Liver (tissue), 8 donors: ENCODE measurements at regions not wholly inside any gene's neighbourhood (a gene's known extent, or its start where the extent isn't known, plus 50 kb on each side); places are given as distances from the start of the nearest gene placed in this dataset.
A peak's percentile ranks its signal among the peaks of the same experiment; 100 is the strongest.

Experiments
- DNase-seq: peaks from one replicate; pipeline ENCODE4 v3.0.0-alpha.2; 2017; ENCODE audit warnings: low spot score
- H3K27ac ChIP-seq, 2 donors: one replicate each; pipeline ENCODE4 v1.7.0; 2013; ENCODE audit warnings: inconsistent platforms in 2 of 2, low read length in 2 of 2, control low read depth in 1 of 2, low read depth in 1 of 2, mild to moderate bottlenecking in 1 of 2
- H3K27me3 ChIP-seq, 4 donors: one replicate each; pipeline versions ENCODE4 v1.6.1 to v1.7.0; 2013; ENCODE audit warnings: low read length in 3 of 4, inconsistent platforms in 1 of 4, mild to moderate bottlenecking in 1 of 4, moderate library complexity in 1 of 4; ENCODE audit not compliant: control insufficient read depth in 4 of 4, insufficient read depth in 4 of 4
- H3K36me3 ChIP-seq, 4 donors: one replicate each; pipeline versions ENCODE4 v1.6.1 to v1.7.0; 2013; ENCODE audit warnings: low read length in 3 of 4, mild to moderate bottlenecking in 3 of 4, low read depth in 1 of 4, moderate library complexity in 1 of 4; ENCODE audit not compliant: control insufficient read depth in 4 of 4, insufficient read depth in 3 of 4
- H3K4me1 ChIP-seq, 4 donors: one replicate each; pipeline versions ENCODE4 v1.6.1 to v1.7.0; 2013; ENCODE audit warnings: low read length in 3 of 4, mild to moderate bottlenecking in 3 of 4, moderate library complexity in 1 of 4; ENCODE audit not compliant: control insufficient read depth in 4 of 4, insufficient read depth in 4 of 4
- H3K4me3 ChIP-seq, 3 donors: one replicate each; pipeline versions ENCODE4 v1.6.1 to v1.7.0; 2013; ENCODE audit warnings: low read length in 3 of 3, control low read depth in 1 of 3, low read depth in 1 of 3, mild to moderate bottlenecking in 1 of 3
- H3K9ac ChIP-seq, 2 donors: one replicate each; pipeline ENCODE4 v1.7.0; 2013; ENCODE audit warnings: low read length in 2 of 2, mild to moderate bottlenecking in 2 of 2, moderate library complexity in 2 of 2, control low read depth in 1 of 2, low read depth in 1 of 2
- H3K9me3 ChIP-seq, 4 donors: one replicate each; pipeline versions ENCODE4 v1.6.1 to v1.7.0; 2013; ENCODE audit warnings: low read length in 3 of 4; ENCODE audit not compliant: control insufficient read depth in 4 of 4
- EGR1 ChIP-seq, 2 donors: IDR thresholded peaks; 2 replicates each; pipeline ENCODE4 v1.6.1; 2016 to 2018; ENCODE audit warnings: antibody characterized with exemption in 2 of 2, low read depth in 2 of 2
- FOXA1 ChIP-seq: IDR thresholded peaks from 2 replicates; pipeline ENCODE4 v1.6.1; 2016; ENCODE audit warnings: antibody characterized with exemption
- FOXA2 ChIP-seq: IDR thresholded peaks from 2 replicates; pipeline ENCODE4 v1.6.1; 2016; ENCODE audit warnings: antibody characterized with exemption
- GABPA ChIP-seq, 2 donors: IDR thresholded peaks in 1 of 2; conservative IDR thresholded peaks in 1 of 2; 2 replicates each; pipeline ENCODE4 v1.6.1; 2016; ENCODE audit warnings: antibody characterized with exemption in 2 of 2, mild to moderate bottlenecking in 1 of 2, moderate library complexity in 1 of 2
- HNF4A ChIP-seq, 2 donors: conservative IDR thresholded peaks; 2 replicates each; pipeline ENCODE4 v1.6.1; 2016; ENCODE audit warnings: antibody characterized with exemption in 2 of 2, mild to moderate bottlenecking in 2 of 2
- HNF4G ChIP-seq: IDR thresholded peaks from 2 replicates; pipeline ENCODE4 v1.6.1; 2016; ENCODE audit warnings: antibody characterized with exemption
- JUND ChIP-seq, 2 donors: IDR thresholded peaks; 2 replicates each; pipeline ENCODE4 v1.6.1; 2016; ENCODE audit warnings: antibody characterized with exemption in 2 of 2
- NR2F2 ChIP-seq: IDR thresholded peaks from 2 replicates; pipeline ENCODE4 v1.6.1; 2016; ENCODE audit warnings: antibody characterized with exemption
- RAD21 ChIP-seq, 2 donors: IDR thresholded peaks; 2 replicates each; pipeline ENCODE4 v1.6.1; 2016; ENCODE audit warnings: antibody characterized with exemption in 2 of 2, mild to moderate bottlenecking in 2 of 2
- RXRA ChIP-seq, 2 donors: IDR thresholded peaks; 2 replicates each; pipeline ENCODE4 v1.6.1; 2017 to 2018; ENCODE audit warnings: antibody characterized with exemption in 2 of 2, mild to moderate bottlenecking in 1 of 2
- SP1 ChIP-seq: IDR thresholded peaks from 2 replicates; pipeline ENCODE4 v1.6.1; 2018; ENCODE audit warnings: antibody characterized with exemption, mild to moderate bottlenecking
- TAF1 ChIP-seq: conservative IDR thresholded peaks from 2 replicates; pipeline ENCODE4 v1.6.1; 2016; ENCODE audit warnings: antibody characterized with exemption, mild to moderate bottlenecking
- WGBS: extraction: QIAGEN DNeasy Blood & Tissue Kit; methylation state at CpG from one replicate; pipeline ENCODE4 v1.1.7; 2013; 5-methylcytosine and 5-hydroxymethylcytosine counted together
- TF ChIP-seq, protein P1 (sequence below): IDR thresholded peaks from 2 replicates; pipeline ENCODE4 v1.6.1; 2016; ENCODE audit warnings: antibody characterized with exemption
- TF ChIP-seq, protein P2 (sequence below): IDR thresholded peaks from 2 replicates; pipeline ENCODE4 v1.6.1; 2016; ENCODE audit warnings: antibody characterized with exemption
- TF ChIP-seq, protein P3 (sequence below): IDR thresholded peaks from 2 replicates; pipeline ENCODE4 v1.6.1; 2016; ENCODE audit warnings: antibody characterized with exemption
- TF ChIP-seq, protein P4 (sequence below): fragments of 150-350 bp; IDR thresholded peaks from 2 replicates; pipeline ENCODE4 v1.5.1; 2017; ENCODE audit warnings: improper control_type of control experiment, low read depth, low read length; ENCODE audit not compliant: missing input control
- TF ChIP-seq, protein P5 (sequence below): IDR thresholded peaks from 2 replicates; pipeline ENCODE4 v1.6.1; 2016; ENCODE audit warnings: antibody characterized with exemption, mild to moderate bottlenecking
- donor health status: healthy.
- donor health status: healthy.
- donor health status: healthy.
- donor health status: healthy.
- donor health status: healthy.

DNA sequence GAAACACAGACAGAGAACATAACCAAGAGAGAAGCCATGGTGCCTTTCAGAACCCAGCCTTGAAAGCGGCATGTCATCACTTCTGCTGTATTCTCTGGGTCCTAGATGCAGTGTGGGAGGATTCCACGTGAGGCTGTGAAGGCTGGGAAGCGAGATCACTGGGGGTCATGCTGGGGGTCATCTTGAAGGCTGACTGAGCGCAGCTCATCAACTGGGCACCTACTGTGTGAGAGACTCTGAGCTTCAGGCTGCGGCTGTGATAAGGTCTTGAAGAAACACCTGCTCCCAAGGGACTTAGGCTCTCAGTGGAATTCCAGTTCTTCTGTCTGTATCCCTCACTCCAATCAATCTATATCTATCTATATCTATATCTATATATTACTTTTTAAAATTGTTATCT, 91.8 kb upstream of the KLF13 start:
- H3K36me3 ChIP-seq, result no peaks in the 10 kb centered on the region
- no peak for DNase-seq
- H3K27ac ChIP-seq, result no peak overlapping the region
- no peaks in the 10 kb centered on the region for H3K9me3 ChIP-seq
- no peak overlapping the region for H3K4me3 ChIP-seq
- TF ChIP-seq, protein P1, sequence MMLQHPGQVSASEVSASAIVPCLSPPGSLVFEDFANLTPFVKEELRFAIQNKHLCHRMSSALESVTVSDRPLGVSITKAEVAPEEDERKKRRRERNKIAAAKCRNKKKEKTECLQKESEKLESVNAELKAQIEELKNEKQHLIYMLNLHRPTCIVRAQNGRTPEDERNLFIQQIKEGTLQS, result no peak
- TF ChIP-seq, protein P2, sequence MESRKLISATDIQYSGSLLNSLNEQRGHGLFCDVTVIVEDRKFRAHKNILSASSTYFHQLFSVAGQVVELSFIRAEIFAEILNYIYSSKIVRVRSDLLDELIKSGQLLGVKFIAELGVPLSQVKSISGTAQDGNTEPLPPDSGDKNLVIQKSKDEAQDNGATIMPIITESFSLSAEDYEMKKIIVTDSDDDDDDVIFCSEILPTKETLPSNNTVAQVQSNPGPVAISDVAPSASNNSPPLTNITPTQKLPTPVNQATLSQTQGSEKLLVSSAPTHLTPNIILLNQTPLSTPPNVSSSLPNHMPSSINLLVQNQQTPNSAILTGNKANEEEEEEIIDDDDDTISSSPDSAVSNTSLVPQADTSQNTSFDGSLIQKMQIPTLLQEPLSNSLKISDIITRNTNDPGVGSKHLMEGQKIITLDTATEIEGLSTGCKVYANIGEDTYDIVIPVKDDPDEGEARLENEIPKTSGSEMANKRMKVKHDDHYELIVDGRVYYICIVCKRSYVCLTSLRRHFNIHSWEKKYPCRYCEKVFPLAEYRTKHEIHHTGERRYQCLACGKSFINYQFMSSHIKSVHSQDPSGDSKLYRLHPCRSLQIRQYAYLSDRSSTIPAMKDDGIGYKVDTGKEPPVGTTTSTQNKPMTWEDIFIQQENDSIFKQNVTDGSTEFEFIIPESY, result no peak
- TF ChIP-seq HNF4A (conservative IDR thresholded peaks at IDR 0.05) (no peak), RXRA (IDR thresholded peaks at IDR 0.05) (no peak), FOXA2 (no peak), RAD21 (IDR thresholded peaks at IDR 0.05) (no peak), GABPA (IDR thresholded peaks at IDR 0.05 in 1 of 2, conservative IDR thresholded peaks at IDR 0.05 in 1 of 2) (no peak), HNF4G (no peak), NR2F2 (no peak), FOXA1 (no peak), JUND (IDR thresholded peaks at IDR 0.05) (no peak)
- H3K4me1 ChIP-seq, result peaks cover 0 to 3% (median 0%) of the 10 kb centered on the region in 4 donors
- H3K9ac ChIP-seq, result no peak overlapping the region
- H3K27me3 ChIP-seq, result no peaks in the 10 kb centered on the region
- WGBS, result 78% methylated on average over 5 of the region's 5 CpGs

DNA sequence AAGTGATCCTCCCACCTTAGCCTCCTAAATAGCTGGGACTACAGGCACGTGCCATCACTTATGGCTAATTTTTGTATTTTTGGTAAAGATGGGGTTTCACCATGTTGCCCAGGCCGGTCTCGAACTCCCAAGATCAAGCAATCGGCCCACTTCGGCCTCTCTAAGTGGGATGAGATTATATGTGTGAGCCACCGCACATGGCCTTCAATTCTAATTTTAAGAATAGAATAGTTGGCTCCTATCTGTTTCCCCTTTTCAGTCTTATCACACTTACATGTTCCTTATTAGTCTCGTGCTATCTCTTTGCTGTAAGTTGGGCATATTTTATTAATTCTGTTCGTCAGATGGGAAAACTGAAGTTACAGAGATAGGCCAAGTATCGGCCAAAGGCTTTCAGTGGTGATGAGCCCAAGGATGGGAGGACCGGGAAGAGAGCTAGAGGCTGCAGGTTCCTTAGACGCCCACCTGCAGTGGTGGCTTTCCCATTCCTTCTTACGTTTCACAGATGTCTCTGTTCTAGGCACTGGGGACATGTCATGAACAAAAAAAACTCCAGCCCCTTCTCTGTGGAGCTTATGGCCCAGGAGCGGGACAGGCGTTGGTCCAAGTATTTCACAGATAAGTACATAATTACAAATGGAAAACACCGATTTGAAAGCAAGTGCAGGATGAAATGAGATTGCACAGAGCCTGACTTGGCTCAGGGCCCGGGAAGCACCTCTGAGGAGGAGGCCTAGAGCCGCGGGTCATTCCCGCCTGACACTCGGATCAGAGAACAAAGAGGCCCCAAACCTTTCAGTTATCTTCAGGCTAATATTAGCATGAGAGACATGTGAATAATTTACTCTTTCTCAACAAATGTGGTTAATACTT, 91.1 kb upstream of the KLF13 start:
- WGBS, result 70% methylated on average over 20 of the region's 20 CpGs
- H3K27ac ChIP-seq, result peak overlapping the region; percentile 10 to 19
- peak; percentile 33 for DNase-seq
- peaks cover 0 to 3% (median 0%) of the 10 kb centered on the region in 4 donors for H3K4me1 ChIP-seq
- H3K4me3 ChIP-seq, result no peak overlapping the region
- no peaks in the 10 kb centered on the region for H3K36me3 ChIP-seq
- no peaks in the 10 kb centered on the region for H3K27me3 ChIP-seq
- no peaks in the 10 kb centered on the region for H3K9me3 ChIP-seq
- H3K9ac ChIP-seq, result no peak overlapping the region
- no peak for TF ChIP-seq RXRA (IDR thresholded peaks at IDR 0.05)
- TF ChIP-seq HNF4A (conservative IDR thresholded peaks at IDR 0.05), result peak; percentile 9 to 20
- peak; percentile 11 for TF ChIP-seq NR2F2
- TF ChIP-seq, protein P3, sequence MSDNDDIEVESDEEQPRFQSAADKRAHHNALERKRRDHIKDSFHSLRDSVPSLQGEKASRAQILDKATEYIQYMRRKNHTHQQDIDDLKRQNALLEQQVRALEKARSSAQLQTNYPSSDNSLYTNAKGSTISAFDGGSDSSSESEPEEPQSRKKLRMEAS, result no peak

DNA sequence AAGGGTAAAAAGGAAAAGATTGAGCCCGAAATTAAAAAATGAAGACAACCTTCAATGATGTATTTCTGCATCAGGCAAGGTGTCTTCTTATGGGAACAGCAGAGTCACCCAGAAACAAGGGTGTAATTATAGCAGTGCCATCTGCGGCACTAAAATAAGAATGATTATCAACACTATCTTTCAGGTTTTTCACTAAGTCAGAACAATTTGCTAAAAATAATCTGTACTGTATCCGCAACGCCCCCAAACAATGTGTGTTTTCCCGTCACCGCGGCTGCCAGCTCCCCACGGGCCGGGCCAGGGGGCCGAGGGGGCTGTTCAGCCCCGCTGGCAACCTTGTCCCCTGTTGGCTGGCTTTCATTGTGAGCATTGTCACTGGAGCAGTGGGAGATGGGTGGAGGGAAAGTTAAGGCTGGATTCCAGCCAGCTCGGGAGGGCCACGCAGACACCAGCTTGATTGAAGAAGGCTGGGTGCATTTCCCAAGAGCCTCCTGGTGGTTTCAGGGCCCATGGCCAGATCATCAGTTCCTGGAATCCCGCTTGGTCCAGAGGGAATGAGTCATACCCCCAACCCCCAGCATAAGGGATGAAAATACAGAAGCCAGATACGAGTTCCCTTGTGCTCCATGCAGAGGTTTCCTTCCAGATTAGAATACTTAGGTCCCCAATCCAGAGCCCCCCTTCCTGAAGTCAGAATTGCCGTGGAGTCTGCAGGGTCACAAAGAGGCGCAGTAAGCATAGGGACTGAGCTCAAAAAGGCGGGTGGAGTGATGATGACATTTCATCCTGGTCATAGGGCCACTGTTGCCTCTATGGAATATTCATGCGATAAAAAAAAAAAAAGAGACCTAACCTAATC, 90.2 kb upstream of the KLF13 start:
- 68% methylated on average over 19 of the region's 19 CpGs for WGBS
- Histone ChIP-seq H3K4me1 (peaks cover 0 to 3% (median 0%) of the 10 kb centered on the region in 4 donors), H3K9ac (no peak overlapping the region), H3K27me3 (no peaks in the 10 kb centered on the region), H3K27ac (peak overlapping the region; percentile 10 to 17), H3K36me3 (no peaks in the 10 kb centered on the region), H3K4me3 (no peak overlapping the region), H3K9me3 (no peaks in the 10 kb centered on the region)
- no peak for DNase-seq
- TF ChIP-seq SP1, result no peak
- TF ChIP-seq, protein P3, result no peak
- no peak for TF ChIP-seq HNF4A (conservative IDR thresholded peaks at IDR 0.05)
- TF ChIP-seq NR2F2, result no peak
- no peak for TF ChIP-seq GABPA (IDR thresholded peaks at IDR 0.05 in 1 of 2, conservative IDR thresholded peaks at IDR 0.05 in 1 of 2)
- no peak for TF ChIP-seq EGR1 (IDR thresholded peaks at IDR 0.05; ENCODE audit: low read depth in 2 of 2)
- TF ChIP-seq, protein P4, sequence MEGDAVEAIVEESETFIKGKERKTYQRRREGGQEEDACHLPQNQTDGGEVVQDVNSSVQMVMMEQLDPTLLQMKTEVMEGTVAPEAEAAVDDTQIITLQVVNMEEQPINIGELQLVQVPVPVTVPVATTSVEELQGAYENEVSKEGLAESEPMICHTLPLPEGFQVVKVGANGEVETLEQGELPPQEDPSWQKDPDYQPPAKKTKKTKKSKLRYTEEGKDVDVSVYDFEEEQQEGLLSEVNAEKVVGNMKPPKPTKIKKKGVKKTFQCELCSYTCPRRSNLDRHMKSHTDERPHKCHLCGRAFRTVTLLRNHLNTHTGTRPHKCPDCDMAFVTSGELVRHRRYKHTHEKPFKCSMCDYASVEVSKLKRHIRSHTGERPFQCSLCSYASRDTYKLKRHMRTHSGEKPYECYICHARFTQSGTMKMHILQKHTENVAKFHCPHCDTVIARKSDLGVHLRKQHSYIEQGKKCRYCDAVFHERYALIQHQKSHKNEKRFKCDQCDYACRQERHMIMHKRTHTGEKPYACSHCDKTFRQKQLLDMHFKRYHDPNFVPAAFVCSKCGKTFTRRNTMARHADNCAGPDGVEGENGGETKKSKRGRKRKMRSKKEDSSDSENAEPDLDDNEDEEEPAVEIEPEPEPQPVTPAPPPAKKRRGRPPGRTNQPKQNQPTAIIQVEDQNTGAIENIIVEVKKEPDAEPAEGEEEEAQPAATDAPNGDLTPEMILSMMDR, result peak; percentile 16
- peak; percentile 96 for TF ChIP-seq JUND (IDR thresholded peaks at IDR 0.05)
- no peak for TF ChIP-seq FOXA2
- peak; percentile 10 to 34 for TF ChIP-seq RAD21 (IDR thresholded peaks at IDR 0.05)
- TF ChIP-seq, protein P5, sequence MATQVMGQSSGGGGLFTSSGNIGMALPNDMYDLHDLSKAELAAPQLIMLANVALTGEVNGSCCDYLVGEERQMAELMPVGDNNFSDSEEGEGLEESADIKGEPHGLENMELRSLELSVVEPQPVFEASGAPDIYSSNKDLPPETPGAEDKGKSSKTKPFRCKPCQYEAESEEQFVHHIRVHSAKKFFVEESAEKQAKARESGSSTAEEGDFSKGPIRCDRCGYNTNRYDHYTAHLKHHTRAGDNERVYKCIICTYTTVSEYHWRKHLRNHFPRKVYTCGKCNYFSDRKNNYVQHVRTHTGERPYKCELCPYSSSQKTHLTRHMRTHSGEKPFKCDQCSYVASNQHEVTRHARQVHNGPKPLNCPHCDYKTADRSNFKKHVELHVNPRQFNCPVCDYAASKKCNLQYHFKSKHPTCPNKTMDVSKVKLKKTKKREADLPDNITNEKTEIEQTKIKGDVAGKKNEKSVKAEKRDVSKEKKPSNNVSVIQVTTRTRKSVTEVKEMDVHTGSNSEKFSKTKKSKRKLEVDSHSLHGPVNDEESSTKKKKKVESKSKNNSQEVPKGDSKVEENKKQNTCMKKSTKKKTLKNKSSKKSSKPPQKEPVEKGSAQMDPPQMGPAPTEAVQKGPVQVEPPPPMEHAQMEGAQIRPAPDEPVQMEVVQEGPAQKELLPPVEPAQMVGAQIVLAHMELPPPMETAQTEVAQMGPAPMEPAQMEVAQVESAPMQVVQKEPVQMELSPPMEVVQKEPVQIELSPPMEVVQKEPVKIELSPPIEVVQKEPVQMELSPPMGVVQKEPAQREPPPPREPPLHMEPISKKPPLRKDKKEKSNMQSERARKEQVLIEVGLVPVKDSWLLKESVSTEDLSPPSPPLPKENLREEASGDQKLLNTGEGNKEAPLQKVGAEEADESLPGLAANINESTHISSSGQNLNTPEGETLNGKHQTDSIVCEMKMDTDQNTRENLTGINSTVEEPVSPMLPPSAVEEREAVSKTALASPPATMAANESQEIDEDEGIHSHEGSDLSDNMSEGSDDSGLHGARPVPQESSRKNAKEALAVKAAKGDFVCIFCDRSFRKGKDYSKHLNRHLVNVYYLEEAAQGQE, result peak; percentile 12
- TF ChIP-seq TAF1, result no peak
